Suprapubic skin (tissue), 4 donors: ENCODE measurements at regions not wholly inside any gene's neighbourhood (a gene's known extent, or its start where the extent isn't known, plus 50 kb on each side); places are given as distances from the start of the nearest gene placed in this dataset.

Source experiments
- EP300 ChIP-seq: sonication (generic); formaldehyde crosslinking; IDR thresholded peaks from one replicate; pipeline ENCODE4 v1.6.1; 2017; ENCODE audit warnings: antibody characterized with exemption
- POLR2A ChIP-seq, 2 donors: fragments of 450-650 bp; IDR thresholded peaks; one replicate each; pipeline ENCODE4 v1.6.1; 2017; ENCODE audit warnings: antibody characterized with exemption in 2 of 2, mild to moderate bottlenecking in 2 of 2, moderate library complexity in 2 of 2
- POLR2AphosphoS5 ChIP-seq, 3 donors: sonication (generic); formaldehyde crosslinking; IDR thresholded peaks; one replicate each; pipeline ENCODE4 v1.6.1; 2017; ENCODE audit warnings: antibody characterized with exemption in 3 of 3
- TF ChIP-seq, protein P1 (sequence below), 2 donors: fragments of 200-600 bp in 1 of 2; fragments of 450-650 bp in 1 of 2; sonication (generic) in 1 of 2; IDR thresholded peaks; one replicate each; pipeline ENCODE4 v1.5.1; 2016 to 2019; ENCODE audit warnings: antibody characterized with exemption in 2 of 2, mild to moderate bottlenecking in 1 of 2, moderate library complexity in 1 of 2

DNA sequence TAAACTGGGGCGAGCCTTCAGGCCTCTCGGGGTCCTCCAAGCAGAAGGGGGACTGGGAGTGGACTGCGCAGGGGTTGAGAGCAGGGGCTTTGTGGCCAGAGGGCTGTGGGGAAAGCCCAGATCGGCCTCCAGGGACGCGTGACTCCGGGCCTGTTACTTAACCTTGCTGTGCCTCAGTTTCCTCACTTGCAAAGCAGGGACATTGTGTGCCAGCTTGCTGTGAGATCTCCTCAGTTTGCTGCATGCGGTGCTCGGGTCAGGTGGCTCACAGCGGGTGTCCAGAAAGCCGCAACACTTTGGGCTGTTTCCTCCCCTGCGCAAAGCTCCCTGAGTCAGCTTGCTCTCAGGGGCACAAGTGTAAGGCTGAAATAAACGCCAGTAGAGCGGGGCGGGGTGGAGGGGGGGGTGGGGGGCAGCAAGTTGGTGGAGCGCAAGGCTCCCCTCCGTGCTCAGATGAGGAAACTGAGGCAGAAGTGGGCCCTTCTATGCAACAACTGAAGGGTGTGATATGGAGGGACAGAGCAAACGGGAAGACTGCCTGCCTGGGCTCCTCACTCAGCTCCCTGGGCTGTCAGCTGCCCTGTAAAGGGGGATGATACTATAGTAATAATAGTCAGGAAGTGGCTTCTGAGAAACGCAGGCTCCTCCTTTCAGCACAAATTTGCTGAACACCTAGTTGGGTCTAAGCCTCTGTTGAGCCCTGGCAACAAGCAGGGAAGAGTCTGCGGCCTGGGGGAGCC lies 101.0 kb downstream of the HMX1 start:
- TF ChIP-seq, protein P1, sequence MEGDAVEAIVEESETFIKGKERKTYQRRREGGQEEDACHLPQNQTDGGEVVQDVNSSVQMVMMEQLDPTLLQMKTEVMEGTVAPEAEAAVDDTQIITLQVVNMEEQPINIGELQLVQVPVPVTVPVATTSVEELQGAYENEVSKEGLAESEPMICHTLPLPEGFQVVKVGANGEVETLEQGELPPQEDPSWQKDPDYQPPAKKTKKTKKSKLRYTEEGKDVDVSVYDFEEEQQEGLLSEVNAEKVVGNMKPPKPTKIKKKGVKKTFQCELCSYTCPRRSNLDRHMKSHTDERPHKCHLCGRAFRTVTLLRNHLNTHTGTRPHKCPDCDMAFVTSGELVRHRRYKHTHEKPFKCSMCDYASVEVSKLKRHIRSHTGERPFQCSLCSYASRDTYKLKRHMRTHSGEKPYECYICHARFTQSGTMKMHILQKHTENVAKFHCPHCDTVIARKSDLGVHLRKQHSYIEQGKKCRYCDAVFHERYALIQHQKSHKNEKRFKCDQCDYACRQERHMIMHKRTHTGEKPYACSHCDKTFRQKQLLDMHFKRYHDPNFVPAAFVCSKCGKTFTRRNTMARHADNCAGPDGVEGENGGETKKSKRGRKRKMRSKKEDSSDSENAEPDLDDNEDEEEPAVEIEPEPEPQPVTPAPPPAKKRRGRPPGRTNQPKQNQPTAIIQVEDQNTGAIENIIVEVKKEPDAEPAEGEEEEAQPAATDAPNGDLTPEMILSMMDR (IDR thresholded peaks at IDR 0.05): no peak
- TF ChIP-seq POLR2A (IDR thresholded peaks at IDR 0.05) (no peak), POLR2AphosphoS5 (IDR thresholded peaks at IDR 0.05) (no peak), EP300 (no peak)
